ENCODE measurements at regions not wholly inside any gene's neighbourhood (a gene's known extent, or its start where the extent isn't known, plus 50 kb on each side); places are given as distances from the start of the nearest gene placed in this dataset.

- WGBS, 2 experiments (ENCODE audit: extremely low coverage in 2 of 2, insufficient read length in 1 of 2), result 83% methylated on average over 1 of the region's 4 CpGs; no CpG with 5 or more reads in 1 of the 2 experiments
- H3K9me1 ChIP-seq (ENCODE audit: insufficient read depth, low read length), result no peaks in the 10 kb centered on the region
- H4K91ac ChIP-seq (ENCODE audit: insufficient read depth, low read depth, low read length), result no peak overlapping the region
- no peak overlapping the region for H2BK20ac ChIP-seq (ENCODE audit: low read depth, low read length)
- no peak overlapping the region for H3K18ac ChIP-seq (ENCODE audit: low read depth, low read length)
- no peak overlapping the region for H2AFZ ChIP-seq (replicated peaks; ENCODE audit: low read length, poor library complexity)
- ATAC-seq (ENCODE audit: low read depth) (no peak), DNase-seq (no peak)
- dilution Hi-C loops (cut with HindIII; ENCODE audit: low sequenced_read_pairs, unreplicated experiment), result no loop called here
- in situ Hi-C loops (cut with MboI; ENCODE audit: low sequenced_read_pairs), result no loop called here
- no peak overlapping the region for H3K4me3 ChIP-seq (ENCODE audit: insufficient read depth, low read depth, low read length)
- no peaks in the 10 kb centered on the region for H3K79me1 ChIP-seq (ENCODE audit: low read depth in 1 of 2, low read length in 2 of 2)
- no peak overlapping the region for H3K4ac ChIP-seq (ENCODE audit: low read depth, low read length)
- H2BK5ac ChIP-seq (ENCODE audit: low read depth, low read length, poor library complexity, severe bottlenecking), result no peak overlapping the region
- no peak overlapping the region for H4K8ac ChIP-seq (ENCODE audit: low read depth in 2 of 2, low read length in 2 of 2)
- no peak overlapping the region for H2BK15ac ChIP-seq (ENCODE audit: low read depth, low read length)
- H3K9ac ChIP-seq (ENCODE audit: low read depth, low read length), result no peak overlapping the region
- H2AK5ac ChIP-seq (ENCODE audit: low read depth, low read length), result no peak overlapping the region
- no peak overlapping the region for H2BK120ac ChIP-seq (ENCODE audit: low read depth, low read length)
- H2AK9ac ChIP-seq (replicated peaks; ENCODE audit: low read depth, low read length, poor library complexity), result no peak overlapping the region
- H4K5ac ChIP-seq (ENCODE audit: low read depth, low read length), result no peak overlapping the region
- CTCF ChIA-PET, result no interaction called here
- no peak overlapping the region for H3K56ac ChIP-seq (ENCODE audit: extremely low read depth, insufficient read depth, low read length)
- POLR2A ChIA-PET (ENCODE audit: unreplicated experiment), result no interaction called here
- H3K4me1 ChIP-seq (ENCODE audit: control insufficient read depth, insufficient read depth, low read length), result no peaks in the 10 kb centered on the region
- H3K23ac ChIP-seq (ENCODE audit: low read depth, low read length), result no peak overlapping the region
- no peak for TF ChIP-seq FOS (IDR thresholded peaks at IDR 0.05; ENCODE audit: low read depth, low read length)
- TF ChIP-seq RAD21 (IDR thresholded peaks at IDR 0.05; ENCODE audit: low read length), result no peak
- no peak for TF ChIP-seq RFX5 (IDR thresholded peaks at IDR 0.05; ENCODE audit: low read depth, low read length)
- TF ChIP-seq CHD1 (IDR thresholded peaks at IDR 0.05; ENCODE audit: low read depth, low read length), result no peak
- TF ChIP-seq, protein P1, sequence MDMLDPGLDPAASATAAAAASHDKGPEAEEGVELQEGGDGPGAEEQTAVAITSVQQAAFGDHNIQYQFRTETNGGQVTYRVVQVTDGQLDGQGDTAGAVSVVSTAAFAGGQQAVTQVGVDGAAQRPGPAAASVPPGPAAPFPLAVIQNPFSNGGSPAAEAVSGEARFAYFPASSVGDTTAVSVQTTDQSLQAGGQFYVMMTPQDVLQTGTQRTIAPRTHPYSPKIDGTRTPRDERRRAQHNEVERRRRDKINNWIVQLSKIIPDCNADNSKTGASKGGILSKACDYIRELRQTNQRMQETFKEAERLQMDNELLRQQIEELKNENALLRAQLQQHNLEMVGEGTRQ (IDR thresholded peaks at IDR 0.05; ENCODE audit: low read depth, low read length), result no peak
- TF ChIP-seq NFE2L2 (IDR thresholded peaks at IDR 0.05; ENCODE audit: low read depth, low read length), result no peak
- TF ChIP-seq RCOR1 (IDR thresholded peaks at IDR 0.05; ENCODE audit: insufficient replicate concordance, low read length), result no peak
- TF ChIP-seq, protein P2, sequence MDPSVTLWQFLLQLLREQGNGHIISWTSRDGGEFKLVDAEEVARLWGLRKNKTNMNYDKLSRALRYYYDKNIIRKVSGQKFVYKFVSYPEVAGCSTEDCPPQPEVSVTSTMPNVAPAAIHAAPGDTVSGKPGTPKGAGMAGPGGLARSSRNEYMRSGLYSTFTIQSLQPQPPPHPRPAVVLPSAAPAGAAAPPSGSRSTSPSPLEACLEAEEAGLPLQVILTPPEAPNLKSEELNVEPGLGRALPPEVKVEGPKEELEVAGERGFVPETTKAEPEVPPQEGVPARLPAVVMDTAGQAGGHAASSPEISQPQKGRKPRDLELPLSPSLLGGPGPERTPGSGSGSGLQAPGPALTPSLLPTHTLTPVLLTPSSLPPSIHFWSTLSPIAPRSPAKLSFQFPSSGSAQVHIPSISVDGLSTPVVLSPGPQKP (IDR thresholded peaks at IDR 0.05; ENCODE audit: borderline replicate concordance, low read depth, low read length), result no peak
- no peak for TF ChIP-seq CEBPB (IDR thresholded peaks at IDR 0.05; ENCODE audit: low read depth, low read length)
- TF ChIP-seq MAZ (IDR thresholded peaks at IDR 0.05; ENCODE audit: borderline replicate concordance, low read depth, low read length), result no peak
- no peaks in the 10 kb centered on the region for H3K27me3 ChIP-seq (ENCODE audit: control insufficient read depth, insufficient read depth, low read length)
- no peak overlapping the region for H3K27ac ChIP-seq (ENCODE audit: insufficient read depth, low read length)
- BruUV-seq (replicated peaks), result no TSS peak
- no peak overlapping the region for H3K4me2 ChIP-seq (ENCODE audit: low read depth, low read length)
- no peaks in the 10 kb centered on the region for H3K36me3 ChIP-seq (ENCODE audit: control insufficient read depth, insufficient read depth, low read length)
- intact Hi-C loops (cut with micrococcal nuclease), result no loop called here
- peaks cover 1% of the 10 kb centered on the region; the same call in 1 of the 2 replicates for H3K9me3 ChIP-seq (ENCODE audit: control insufficient read depth, insufficient read depth, low read length)
- no peaks in the 10 kb centered on the region for H4K20me1 ChIP-seq (ENCODE audit: insufficient read depth, low read length)
- no peak overlapping the region for H3K14ac ChIP-seq (replicated peaks; ENCODE audit: low read depth, low read length)
Measured at GRCh38 chr10:10208196-10208595, 809.5 kb upstream of the CELF2 start.

All from IMR-90 (cell line).